GM21619 (cell line): ENCODE measurements at regions not wholly inside any gene's neighbourhood (a gene's known extent, or its start where the extent isn't known, plus 50 kb on each side); places are given as distances from the start of the nearest gene placed in this dataset.
"Not testable (repeated sequence)": the region's sequence is repeated elsewhere in the genome, so short reads cannot be mapped to it uniquely, and the experiment has no call there.

Source experiments
- ATAC-seq: cut with Tn5 transposase; IDR thresholded peaks from one replicate; pipeline ENCODE4 v1.9.1; 2021; ENCODE audit not compliant: unreplicated experiment

- ATAC-seq, result no peak
Observed at GRCh38 chr9:7313389-7313788, 486.2 kb downstream of the DMAC1 start.

- not testable (repeated sequence) for ATAC-seq
Observed at GRCh38 chr9:7309051-7309450, 490.5 kb downstream of the DMAC1 start.

GRCh38 chr9:7305677-7306076, 493.9 kb downstream of the DMAC1 start:
- no peak for ATAC-seq

GRCh38 chr9:7304627-7304995, 495.0 kb downstream of the DMAC1 start:
- no peak for ATAC-seq

- ATAC-seq, result no peak
Observed at GRCh38 chr9:7303907-7304626, 495.5 kb downstream of the DMAC1 start.

GRCh38 chr9:7300484-7300883, 499.1 kb downstream of the DMAC1 start:
- peak; percentile 40 for ATAC-seq

GRCh38 chr9:7298123-7298522, 501.5 kb downstream of the DMAC1 start:
- ATAC-seq, result peak; percentile 97

GRCh38 chr9:7297521-7297920, 502.1 kb downstream of the DMAC1 start:
- ATAC-seq, result no peak

- no peak for ATAC-seq
Observed at GRCh38 chr9:7293091-7293490, 506.5 kb downstream of the DMAC1 start.

GRCh38 chr9:7289773-7290172, 509.8 kb downstream of the DMAC1 start:
- peak; percentile 51 for ATAC-seq

- no peak for ATAC-seq
Observed at GRCh38 chr9:7287986-7288385, 511.6 kb downstream of the DMAC1 start.

- ATAC-seq, result no peak
Observed at GRCh38 chr9:7287065-7287464, 512.5 kb downstream of the DMAC1 start.

GRCh38 chr9:7286101-7286500, 513.5 kb downstream of the DMAC1 start:
- ATAC-seq, result no peak

GRCh38 chr9:7285199-7285598, 514.4 kb downstream of the DMAC1 start:
- no peak for ATAC-seq

GRCh38 chr9:7284517-7284916, 515.1 kb downstream of the DMAC1 start:
- ATAC-seq, result no peak

- no peak for ATAC-seq
Observed at GRCh38 chr9:7284117-7284516, 515.5 kb downstream of the DMAC1 start.

GRCh38 chr9:7273575-7273974, 515.8 kb downstream of the KDM4C start:
- ATAC-seq, result no peak

- no peak for ATAC-seq
Observed at GRCh38 chr9:7266911-7267595, 509.3 kb downstream of the KDM4C start.

- no peak for ATAC-seq
Observed at GRCh38 chr9:7265181-7265580, 507.4 kb downstream of the KDM4C start.

GRCh38 chr9:7259544-7260241, 501.9 kb downstream of the KDM4C start:
- no peak for ATAC-seq

- ATAC-seq, result no peak
Observed at GRCh38 chr9:7258688-7259396, 501.1 kb downstream of the KDM4C start.
